HepG2 (cell line): ENCODE measurements at regions not wholly inside any gene's neighbourhood (a gene's known extent, or its start where the extent isn't known, plus 50 kb on each side); places are given as distances from the start of the nearest gene placed in this dataset.

Experiments
- ATAC-seq: fragments of 200-7000 bp; cut with Tn5 transposase; 3 replicates; pipeline ENCODE4 v1.9.1; 2020; ENCODE audit warnings: mild to moderate bottlenecking, moderate library complexity
- BruUV-seq: library from RNA; stranded (reverse); fragments of 400-500 nt; replicated peaks from 2 replicates; lab custom pipeline; 2021; lab: Mats Ljungman, UMichigan
- CTCF ChIA-PET: fragments of 300-600 bp; formaldehyde crosslinking; extraction: SDS; loops from one replicate; lab custom pipeline; 2021; ENCODE audit warnings: low total read pairs, inconsistent platforms, low intra/inter-chr PET ratio; lab: Yijun Ruan, JAX
- POLR2A ChIA-PET: fragments of 350-600 bp; sonication (Branson Sonifier 250); formaldehyde crosslinking; loops from one replicate; lab custom pipeline; 2020; ENCODE audit warnings: antibody characterized with exemption, inconsistent platforms; lab: Yijun Ruan, JAX
- DNase-seq: peaks from one replicate; pipeline ENCODE4 v3.0.0-alpha.2; 2015; ENCODE audit warnings: low spot score
- FAIRE-seq: peaks from 3 replicates; lab custom pipeline; 2011; peaks lifted over from hg19 to GRCh38; lab: Jason Lieb, UNC
- H2AFZ ChIP-seq: one replicate; pipeline ENCODE4 v1.6.1; 2011; ENCODE audit warnings: low read length, inconsistent platforms
- H3K27ac ChIP-seq: fragments of 300-600 bp; 3 replicates; pipeline ENCODE4 v1.8.0; 2011; ENCODE audit warnings: mixed run types, mild to moderate bottlenecking, mixed read lengths, low read length, inconsistent platforms; ENCODE audit not compliant: insufficient read depth; ENCODE audit errors: extremely low read length
- H3K27me3 ChIP-seq, 2 experiments: fragments of 200-600 bp in 1 of 2; 2 replicates in 1 of 2; 3 replicates in 1 of 2; pipeline versions ENCODE4 v1.6.0 to v1.8.0; 2011; ENCODE audit warnings: low read length in 2 of 2, mild to moderate bottlenecking in 2 of 2, moderate library complexity in 2 of 2, inconsistent platforms in 1 of 2; ENCODE audit not compliant: insufficient read depth in 2 of 2, control insufficient read depth in 1 of 2
- H3K36me3 ChIP-seq, 2 experiments: fragments of 200-600 bp in 1 of 2; replicated peaks in 1 of 2; 2 replicates in 1 of 2; 3 replicates in 1 of 2; pipeline versions ENCODE4 v1.5.1 to v1.8.0; 2011; ENCODE audit warnings: low read length in 2 of 2, inconsistent platforms in 1 of 2; ENCODE audit not compliant: insufficient read depth in 2 of 2, control insufficient read depth in 1 of 2
- H3K4me1 ChIP-seq: 2 replicates; pipeline ENCODE4 v1.5.1; 2012; ENCODE audit warnings: low read length, inconsistent platforms; ENCODE audit not compliant: insufficient read depth
- H3K4me2 ChIP-seq: 2 replicates; pipeline ENCODE4 v1.6.0; 2011; ENCODE audit warnings: low read depth, low read length, inconsistent platforms
- H3K4me3 ChIP-seq, 3 experiments: fragments of 200-600 bp in 1 of 3; sonication (generic), shearing (Covaris generic) in 1 of 3; replicated peaks in 1 of 3; 2 replicates each; pipeline ENCODE4 v1.5.1; 2011 to 2016; ENCODE audit warnings: low read length in 3 of 3, inconsistent platforms in 2 of 3, low read depth in 2 of 3, mild to moderate bottlenecking in 2 of 3, control low read depth in 1 of 3, mixed read lengths in 1 of 3; ENCODE audit not compliant: insufficient read depth in 1 of 3
- H3K79me2 ChIP-seq: one replicate; pipeline ENCODE4 v1.6.1; 2011; ENCODE audit warnings: low read length, inconsistent platforms; ENCODE audit not compliant: insufficient read depth
- H3K9ac ChIP-seq: 2 replicates; pipeline ENCODE4 v1.6.0; 2011; ENCODE audit warnings: mild to moderate bottlenecking, low read depth, low read length, inconsistent platforms; ENCODE audit not compliant: insufficient read depth
- H3K9me3 ChIP-seq: 2 replicates; pipeline ENCODE4 v1.5.1; 2012; ENCODE audit warnings: mild to moderate bottlenecking, low read length
- H4K20me1 ChIP-seq: 2 replicates; pipeline ENCODE4 v1.6.0; 2011; ENCODE audit warnings: inconsistent platforms, mild to moderate bottlenecking, low read length, moderate library complexity; ENCODE audit not compliant: insufficient read depth
- ERF ChIP-seq: IDR thresholded peaks from 2 replicates; pipeline ENCODE4 v1.6.1; 2018; ENCODE audit warnings: missing biosample characterization, missing genetic modification reagents
- IRF9 ChIP-seq: sonication (generic); formaldehyde crosslinking; IDR thresholded peaks from 2 replicates; pipeline ENCODE4 v1.8.0; 2022; ENCODE audit warnings: missing genetic modification reagents, mild to moderate bottlenecking, borderline replicate concordance
- MAFF ChIP-seq: IDR thresholded peaks from 2 replicates; pipeline ENCODE4 v1.6.1; 2011; ENCODE audit warnings: low read depth, low read length, improper control_type of control experiment
- SP5 ChIP-seq: IDR thresholded peaks from 2 replicates; pipeline ENCODE4 v1.6.1; 2016; ENCODE audit warnings: low read depth, borderline replicate concordance
- THAP11 ChIP-seq: IDR thresholded peaks from 2 replicates; pipeline ENCODE4 v1.6.1; 2016; ENCODE audit warnings: missing biosample characterization, missing genetic modification reagents
- ZNF10 ChIP-seq: sonication (generic); formaldehyde crosslinking; IDR thresholded peaks from 2 replicates; pipeline ENCODE4 v1.4.0; 2020; ENCODE audit warnings: mild to moderate bottlenecking, low read depth, missing genetic modification reagents, borderline replicate concordance
- ZNF136 ChIP-seq: sonication (generic); formaldehyde crosslinking; IDR thresholded peaks from 2 replicates; pipeline ENCODE4 v1.8.1; 2022; ENCODE audit warnings: low read depth, mild to moderate bottlenecking, moderate library complexity, missing genetic modification reagents
- ZNF253 ChIP-seq: sonication (generic); formaldehyde crosslinking; IDR thresholded peaks from 2 replicates; pipeline ENCODE4 v1.8.0; 2022; ENCODE audit warnings: mild to moderate bottlenecking, missing genetic modification reagents, borderline replicate concordance
- ZNF431 ChIP-seq: sonication (generic); formaldehyde crosslinking; IDR thresholded peaks from 2 replicates; pipeline ENCODE4 v1.9.0; 2022; ENCODE audit warnings: missing genetic modification reagents, low read depth, mild to moderate bottlenecking, borderline replicate concordance
- ZNF768 ChIP-seq: sonication (generic); formaldehyde crosslinking; IDR thresholded peaks from 2 replicates; pipeline ENCODE4 v1.4.0; 2020; ENCODE audit warnings: missing genetic modification reagents
- WGBS: methylation state at CpG from one replicate; pipeline ENCODE4 v1.1.6; 2017; ENCODE audit warnings: low lambda C conversion rate; 5-methylcytosine and 5-hydroxymethylcytosine counted together
- in situ Hi-C: cut with HindIII; loops from 2 replicates; pipeline ENCODE4 v1.10.0; 2017; ENCODE audit warnings: low pct_unique_long_range_greater_than_20kb; ENCODE audit not compliant: extremely low pct_ligation_motif_present
- intact Hi-C: fragments of 100-400 bp; cut with micrococcal nuclease; formaldehyde crosslinking; loops from one replicate; pipeline ENCODE4 v1.10.0; 2022; ENCODE audit not compliant: unreplicated experiment

- H2AFZ ChIP-seq = no peak overlapping the region
- no peak overlapping the region for H3K9ac ChIP-seq
- H3K27me3 ChIP-seq = no peaks in the 10 kb centered on the region; a peak in 1 of 5 replicates
- H3K27ac ChIP-seq = no peak overlapping the region
- intact Hi-C loops = no loop called here
- no peak overlapping the region for H3K4me3 ChIP-seq
- TF ChIP-seq SP5 (CRISPR knock-in tag) = no peak
- TF ChIP-seq IRF9 = no peak
- no peak for TF ChIP-seq ZNF253 (CRISPR knock-in tag)
- TF ChIP-seq THAP11 (CRISPR knock-in tag) = no peak
- no peak for TF ChIP-seq ZNF10 (CRISPR knock-in tag)
- TF ChIP-seq ZNF768 = no peak
- TF ChIP-seq ERF = no peak
- no peak for TF ChIP-seq MAFF
- H3K4me1 ChIP-seq = no peaks in the 10 kb centered on the region
- H3K79me2 ChIP-seq = no peaks in the 10 kb centered on the region
- BruUV-seq = no TSS peak
- WGBS = 4% methylated on average over 5 of the region's 6 CpGs
- in situ Hi-C loops = no loop called here
- CTCF ChIA-PET = no interaction called here
- H3K36me3 ChIP-seq = no peaks in the 10 kb centered on the region
- H3K9me3 ChIP-seq = no peaks in the 10 kb centered on the region; the same call in 1 of the 2 replicates
- FAIRE-seq = no peak
- ATAC-seq = no peak
- no peak for DNase-seq
- H4K20me1 ChIP-seq = no peaks in the 10 kb centered on the region
- no peak overlapping the region for H3K4me2 ChIP-seq
- POLR2A ChIA-PET = no interaction called here
These were observed 334.2 kb upstream of the NETO1 start for GRCh38 chr18:73201940-73202339.

- no TSS peak for BruUV-seq
These were observed 331.4 kb upstream of the NETO1 start for GRCh38 chr18:73199151-73199550.

More at GRCh38 chr18:73199151-73199550, 331.4 kb upstream of the NETO1 start:
- intact Hi-C loops (no loop called here), in situ Hi-C loops (no loop called here)
- ATAC-seq = no peak
- Histone ChIP-seq H3K4me3 (no peak overlapping the region), H3K27me3 (no peaks in the 10 kb centered on the region; a peak in 1 of 5 replicates), H3K36me3 (no peaks in the 10 kb centered on the region), H3K27ac (no peak overlapping the region), H3K79me2 (no peaks in the 10 kb centered on the region), H3K9me3 (no peaks in the 10 kb centered on the region), H4K20me1 (no peaks in the 10 kb centered on the region), H3K4me1 (no peaks in the 10 kb centered on the region), H3K4me2 (no peak overlapping the region), H3K9ac (no peak overlapping the region), H2AFZ (no peak overlapping the region)
- ChIA-PET CTCF (no interaction called here), POLR2A (no interaction called here)
- 0% methylated on average over 1 of the region's 1 CpG for WGBS
- TF ChIP-seq ZNF431 (CRISPR knock-in tag) (no peak), ZNF136 (CRISPR knock-in tag) (no peak)
- DNase-seq = no peak
- no peak for FAIRE-seq
